GM21737 (cell line): ENCODE measurements at regions not wholly inside any gene's neighbourhood (a gene's known extent, or its start where the extent isn't known, plus 50 kb on each side); places are given as distances from the start of the nearest gene placed in this dataset.
"Not testable (repeated sequence)": the region's sequence is repeated elsewhere in the genome, so short reads cannot be mapped to it uniquely, and the experiment has no call there.

ENCODE experiments used
- ATAC-seq: cut with Tn5 transposase; IDR thresholded peaks from one replicate; pipeline ENCODE4 v1.9.1; 2021; ENCODE audit warnings: mild to moderate bottlenecking, moderate library complexity; ENCODE audit not compliant: unreplicated experiment

GRCh38 chr6:63476302-63476701 is 96.0 kb upstream of the LOC128125822 start:
- ATAC-seq: no peak

- no peak for ATAC-seq
Observed at GRCh38 chr6:63477422-63478040, 94.7 kb upstream of the LOC128125822 start.

GRCh38 chr6:63478734-63479133 is 93.5 kb upstream of the LOC128125822 start:
- ATAC-seq: no peak

GRCh38 chr6:63486196-63486595 is 86.1 kb upstream of the LOC128125822 start:
- no peak for ATAC-seq

DNA sequence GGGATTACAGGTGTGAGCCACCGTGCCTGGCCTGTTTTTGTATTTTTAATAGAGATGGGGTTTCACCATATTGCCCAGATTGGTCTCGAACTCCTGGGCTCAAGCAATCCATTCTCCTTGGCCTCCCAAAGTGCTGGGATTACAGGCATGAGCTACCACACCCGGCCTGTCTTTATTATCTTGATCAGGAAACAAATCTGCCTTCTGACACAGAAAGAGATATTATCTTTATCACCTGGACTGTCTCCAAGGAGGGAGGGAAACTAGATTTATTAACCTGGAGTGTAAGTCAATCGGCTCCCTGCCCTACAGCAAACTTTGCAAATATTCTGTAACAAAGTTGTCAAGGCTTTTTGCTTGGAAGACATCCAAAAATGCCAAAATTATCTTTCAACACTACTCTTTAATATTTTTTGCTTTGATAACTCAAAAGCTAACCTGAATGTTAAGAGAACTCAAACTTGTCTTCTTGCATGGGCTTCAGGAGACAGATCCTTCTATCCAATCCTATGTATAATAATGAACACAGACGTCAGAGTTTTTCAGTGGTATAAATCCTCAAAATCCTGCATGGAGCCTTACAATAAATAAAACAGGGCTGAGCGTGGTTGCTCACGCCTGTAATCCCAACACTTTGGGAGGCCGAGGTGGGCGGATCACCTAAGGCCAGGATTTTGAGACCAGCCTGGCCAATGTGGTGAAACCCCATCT is 85.0 kb upstream of the LOC128125822 start:
- ATAC-seq: no peak

DNA sequence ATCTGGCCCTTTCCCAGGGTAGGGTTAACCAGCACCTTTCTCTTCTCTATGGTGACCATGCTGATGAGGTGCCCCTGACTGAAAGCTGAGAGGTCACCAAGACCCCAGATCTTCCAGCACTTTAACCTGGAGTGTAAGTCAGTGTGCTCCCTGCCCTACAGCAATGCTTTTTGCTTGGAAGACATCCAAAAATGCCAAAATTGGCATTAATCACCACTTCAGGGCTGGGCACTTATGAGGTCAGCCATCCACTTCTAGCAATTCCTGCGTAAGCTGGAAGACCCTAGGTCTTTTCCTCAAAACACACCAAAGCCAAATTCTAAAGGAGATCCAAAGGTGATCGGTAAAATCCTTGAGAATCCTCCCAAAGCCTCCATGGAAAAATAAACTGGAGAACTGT is 81.2 kb upstream of the LOC128125822 start:
- ATAC-seq: no peak

DNA sequence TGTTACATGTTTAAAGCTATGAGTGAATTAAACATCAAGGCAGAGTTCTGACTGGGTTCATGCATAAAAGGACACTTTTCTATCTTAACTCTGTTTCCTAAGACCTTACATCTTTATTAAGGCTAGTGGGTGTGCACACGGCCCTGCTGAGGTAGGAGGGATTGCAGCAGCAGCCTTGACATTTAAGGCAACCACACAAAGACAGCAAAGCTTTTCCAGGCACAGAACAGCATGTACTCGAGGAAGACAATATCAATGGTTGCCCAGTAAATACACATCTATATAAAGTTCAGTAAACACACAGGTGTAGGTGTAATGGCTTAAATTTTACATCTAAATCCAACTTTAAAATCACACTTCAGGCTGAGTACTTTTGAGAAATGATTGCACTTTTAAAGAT is 79.8 kb upstream of the LOC128125822 start:
- no peak for ATAC-seq

GRCh38 chr6:63493557-63493956 is 78.7 kb upstream of the LOC128125822 start:
- ATAC-seq: no peak

GRCh38 chr6:63496361-63496804 is 75.9 kb upstream of the LOC128125822 start:
- no peak for ATAC-seq

DNA sequence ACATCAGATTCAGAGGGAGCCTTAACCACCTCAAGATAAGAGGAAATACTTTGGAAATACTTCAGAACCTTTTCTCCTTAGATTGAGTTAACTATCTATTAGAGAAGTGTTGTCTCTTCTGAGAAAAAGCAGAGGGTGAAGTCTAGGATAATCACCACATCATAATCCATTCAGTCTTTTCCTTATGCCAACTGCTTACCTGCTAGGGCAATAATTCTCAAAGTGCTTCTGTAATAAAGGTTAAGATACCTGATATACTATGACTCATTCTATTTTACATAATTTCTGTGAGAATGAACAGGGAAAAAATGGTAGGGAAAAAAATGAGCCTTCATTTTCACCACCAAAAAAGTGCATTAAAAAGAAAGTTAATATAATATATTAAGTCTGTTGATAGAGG is 70.1 kb upstream of the LOC128125822 start:
- no peak for ATAC-seq

DNA sequence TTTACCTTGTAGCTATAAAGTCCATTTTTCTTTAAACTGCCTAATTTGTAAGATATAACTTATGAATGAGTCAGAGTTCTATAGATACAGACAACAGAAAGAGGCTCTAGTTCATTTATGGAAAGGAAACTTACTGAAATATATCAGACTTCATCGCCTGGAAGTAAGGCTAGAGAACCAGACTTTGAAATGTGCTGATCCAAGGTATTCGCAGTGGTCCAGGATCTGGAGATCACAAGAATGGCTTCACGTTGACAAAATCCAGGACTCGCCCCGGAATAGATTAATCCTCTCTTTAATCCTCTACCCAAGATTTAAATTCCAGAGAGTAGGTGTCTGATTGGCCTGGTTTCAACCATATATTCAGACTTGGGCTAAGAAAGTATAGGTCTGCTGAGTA is 69.1 kb upstream of the LOC128125822 start:
- ATAC-seq: no peak

GRCh38 chr6:63504777-63505384 is 67.4 kb upstream of the LOC128125822 start:
- ATAC-seq: peak; percentile 95

DNA sequence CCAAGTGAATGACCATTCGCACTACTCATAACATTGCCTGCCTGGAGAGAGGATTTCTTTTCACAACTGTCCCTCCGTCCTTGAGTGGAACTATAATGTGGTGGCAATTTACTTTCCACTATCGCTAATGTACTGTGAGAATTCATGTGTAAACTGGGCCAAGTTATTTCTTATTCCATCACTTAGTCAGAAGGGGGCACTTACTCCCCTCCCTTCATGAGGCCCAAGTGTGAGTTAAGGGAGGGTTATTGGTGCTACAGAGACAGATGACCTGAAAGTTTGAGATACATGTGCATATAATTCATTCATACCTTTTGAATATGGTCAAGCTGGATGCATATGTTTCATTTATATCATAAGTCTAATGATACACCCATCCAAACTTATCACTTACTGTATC is 65.2 kb upstream of the LOC128125822 start:
- no peak for ATAC-seq

DNA sequence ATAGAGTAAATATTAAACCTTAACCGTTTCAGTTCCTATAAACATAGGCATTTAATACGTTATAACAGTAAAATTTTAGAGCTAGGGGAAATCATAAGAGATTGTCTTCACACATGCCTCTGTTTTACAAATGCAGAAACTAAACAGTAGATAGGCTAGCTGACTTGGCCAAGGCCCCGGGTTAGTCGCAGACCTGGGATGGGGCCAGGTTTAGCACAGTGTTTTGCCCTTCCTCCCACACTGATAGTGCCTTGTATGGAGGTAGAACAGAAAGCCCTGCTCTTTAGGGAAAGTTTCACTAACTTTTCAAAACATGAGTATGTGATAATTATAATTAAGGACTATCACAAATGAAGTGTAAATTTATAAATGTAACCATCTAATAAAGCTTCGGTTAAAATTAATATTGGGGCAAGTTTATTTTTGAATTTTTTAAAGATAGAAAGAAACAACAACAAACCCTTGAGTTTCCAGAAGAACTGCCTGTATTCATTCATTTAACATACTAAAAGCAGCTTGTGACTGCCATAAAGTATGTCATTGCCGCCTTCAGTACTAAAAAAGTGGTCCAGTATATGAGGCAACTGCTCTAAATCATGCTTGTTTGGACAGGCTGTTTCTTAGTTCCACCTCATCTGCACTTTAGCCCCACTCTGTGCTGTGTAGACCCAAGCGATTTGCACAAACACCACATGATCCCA is 62.5 kb upstream of the LOC128125822 start:
- no peak for ATAC-seq

- no peak for ATAC-seq
Observed at GRCh38 chr6:63510353-63510686, 62.0 kb upstream of the LOC128125822 start.

GRCh38 chr6:63510849-63511248 is 61.4 kb upstream of the LOC128125822 start:
- ATAC-seq: no peak

- ATAC-seq: no peak
Observed at GRCh38 chr6:63514488-63515173, 57.6 kb upstream of the LOC128125822 start.

GRCh38 chr6:63515227-63515626 is 57.1 kb upstream of the LOC128125822 start:
- not testable (repeated sequence) for ATAC-seq

DNA sequence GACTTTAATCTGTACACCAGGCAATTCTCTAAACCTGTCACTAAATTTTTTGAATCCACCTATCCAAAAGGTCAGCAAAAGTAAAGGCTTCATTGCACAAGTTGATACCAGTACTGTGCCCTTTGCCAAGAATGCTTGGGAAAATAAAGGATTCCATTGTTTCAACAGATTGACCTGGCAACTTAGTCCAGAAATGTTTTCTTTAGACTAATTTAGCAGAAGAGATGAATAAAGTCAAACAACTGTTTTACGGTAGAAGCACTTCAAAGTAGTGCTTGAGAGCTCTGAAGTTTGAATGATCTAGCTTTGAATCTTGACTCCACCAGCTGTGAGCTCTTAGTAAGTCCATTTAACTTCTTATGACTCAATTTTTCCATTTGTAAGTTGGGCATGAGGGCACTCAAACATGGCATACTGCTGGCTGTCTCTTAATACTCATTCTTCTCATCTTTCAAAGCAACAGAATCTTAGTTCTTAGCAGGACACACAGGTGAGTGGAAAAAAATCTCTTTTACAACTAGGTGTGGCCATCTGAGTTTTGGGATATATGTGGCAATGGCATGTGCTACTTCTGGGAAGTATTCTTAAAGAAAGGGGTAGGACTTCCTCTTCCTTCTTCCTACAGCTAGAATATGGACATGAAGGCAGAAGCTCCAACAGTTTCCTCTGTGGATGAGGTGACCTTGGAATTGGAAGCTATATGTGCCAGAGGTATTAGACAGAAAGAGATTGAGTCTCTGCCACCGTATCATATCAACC is 55.9 kb upstream of the LOC128125822 start:
- ATAC-seq: no peak

- ATAC-seq: no peak
Observed at GRCh38 chr6:63517221-63517620, 55.1 kb upstream of the LOC128125822 start.
